ENCODE measurements at regions not wholly inside any gene's neighbourhood (a gene's known extent, or its start where the extent isn't known, plus 50 kb on each side); places are given as distances from the start of the nearest gene placed in this dataset.

DNA sequence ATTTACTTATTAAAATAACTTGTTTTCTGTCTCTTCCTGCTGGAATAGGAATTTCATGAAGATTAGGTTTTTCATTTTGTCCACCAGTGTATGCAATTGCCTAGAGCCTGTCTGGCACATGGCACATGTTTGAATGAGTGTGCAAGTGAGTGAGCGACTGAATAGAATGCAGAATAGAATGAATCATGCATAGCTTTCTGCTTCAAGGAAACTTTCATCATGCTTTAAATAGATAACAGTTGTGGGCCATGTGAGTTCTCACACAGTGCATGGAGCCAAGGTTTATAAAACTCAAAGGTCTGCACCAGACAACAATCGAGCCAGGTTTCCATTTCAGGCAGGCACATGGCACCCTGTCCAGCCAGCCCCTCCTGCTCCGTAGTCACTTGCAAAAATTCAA, 74.2 kb upstream of the HECW1 start:
- TF ChIP-seq EP300 (IDR thresholded peaks at IDR 0.05; ENCODE audit: borderline replicate concordance) = no peak
- TF ChIP-seq RAD21 (IDR thresholded peaks at IDR 0.05; ENCODE audit: low read depth) = no peak
- TF ChIP-seq TAF1 (IDR thresholded peaks at IDR 0.05; ENCODE audit: low read depth) = no peak
- TF ChIP-seq EGR1 (IDR thresholded peaks at IDR 0.05) = no peak
- no peak for TF ChIP-seq CEBPB (IDR thresholded peaks at IDR 0.05)
- TF ChIP-seq, protein P1, sequence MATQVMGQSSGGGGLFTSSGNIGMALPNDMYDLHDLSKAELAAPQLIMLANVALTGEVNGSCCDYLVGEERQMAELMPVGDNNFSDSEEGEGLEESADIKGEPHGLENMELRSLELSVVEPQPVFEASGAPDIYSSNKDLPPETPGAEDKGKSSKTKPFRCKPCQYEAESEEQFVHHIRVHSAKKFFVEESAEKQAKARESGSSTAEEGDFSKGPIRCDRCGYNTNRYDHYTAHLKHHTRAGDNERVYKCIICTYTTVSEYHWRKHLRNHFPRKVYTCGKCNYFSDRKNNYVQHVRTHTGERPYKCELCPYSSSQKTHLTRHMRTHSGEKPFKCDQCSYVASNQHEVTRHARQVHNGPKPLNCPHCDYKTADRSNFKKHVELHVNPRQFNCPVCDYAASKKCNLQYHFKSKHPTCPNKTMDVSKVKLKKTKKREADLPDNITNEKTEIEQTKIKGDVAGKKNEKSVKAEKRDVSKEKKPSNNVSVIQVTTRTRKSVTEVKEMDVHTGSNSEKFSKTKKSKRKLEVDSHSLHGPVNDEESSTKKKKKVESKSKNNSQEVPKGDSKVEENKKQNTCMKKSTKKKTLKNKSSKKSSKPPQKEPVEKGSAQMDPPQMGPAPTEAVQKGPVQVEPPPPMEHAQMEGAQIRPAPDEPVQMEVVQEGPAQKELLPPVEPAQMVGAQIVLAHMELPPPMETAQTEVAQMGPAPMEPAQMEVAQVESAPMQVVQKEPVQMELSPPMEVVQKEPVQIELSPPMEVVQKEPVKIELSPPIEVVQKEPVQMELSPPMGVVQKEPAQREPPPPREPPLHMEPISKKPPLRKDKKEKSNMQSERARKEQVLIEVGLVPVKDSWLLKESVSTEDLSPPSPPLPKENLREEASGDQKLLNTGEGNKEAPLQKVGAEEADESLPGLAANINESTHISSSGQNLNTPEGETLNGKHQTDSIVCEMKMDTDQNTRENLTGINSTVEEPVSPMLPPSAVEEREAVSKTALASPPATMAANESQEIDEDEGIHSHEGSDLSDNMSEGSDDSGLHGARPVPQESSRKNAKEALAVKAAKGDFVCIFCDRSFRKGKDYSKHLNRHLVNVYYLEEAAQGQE (IDR thresholded peaks at IDR 0.05; ENCODE audit: low read depth) = no peak
- TF ChIP-seq, protein P2, sequence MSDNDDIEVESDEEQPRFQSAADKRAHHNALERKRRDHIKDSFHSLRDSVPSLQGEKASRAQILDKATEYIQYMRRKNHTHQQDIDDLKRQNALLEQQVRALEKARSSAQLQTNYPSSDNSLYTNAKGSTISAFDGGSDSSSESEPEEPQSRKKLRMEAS (IDR thresholded peaks at IDR 0.05) = no peak
- no peak for TF ChIP-seq ZBTB7A (IDR thresholded peaks at IDR 0.05; ENCODE audit: low read depth)
- no peak for TF ChIP-seq TCF12 (IDR thresholded peaks at IDR 0.05; ENCODE audit: low read depth)
- no peak for TF ChIP-seq CREB1 (IDR thresholded peaks at IDR 0.05; ENCODE audit: low read depth)
- no peak for TF ChIP-seq FOXM1 (IDR thresholded peaks at IDR 0.05; ENCODE audit: borderline replicate concordance, low read depth)
- TF ChIP-seq NFIC (IDR thresholded peaks at IDR 0.05) = no peak
- no peak for TF ChIP-seq YY1 (IDR thresholded peaks at IDR 0.05; ENCODE audit: low read depth)
- TF ChIP-seq, protein P3, sequence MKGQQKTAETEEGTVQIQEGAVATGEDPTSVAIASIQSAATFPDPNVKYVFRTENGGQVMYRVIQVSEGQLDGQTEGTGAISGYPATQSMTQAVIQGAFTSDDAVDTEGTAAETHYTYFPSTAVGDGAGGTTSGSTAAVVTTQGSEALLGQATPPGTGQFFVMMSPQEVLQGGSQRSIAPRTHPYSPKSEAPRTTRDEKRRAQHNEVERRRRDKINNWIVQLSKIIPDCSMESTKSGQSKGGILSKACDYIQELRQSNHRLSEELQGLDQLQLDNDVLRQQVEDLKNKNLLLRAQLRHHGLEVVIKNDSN (IDR thresholded peaks at IDR 0.05) = no peak

Data from Ishikawa (cell line).